Caco-2 (cell line): ENCODE measurements at regions not wholly inside any gene's neighbourhood (a gene's known extent, or its start where the extent isn't known, plus 50 kb on each side); places are given as distances from the start of the nearest gene placed in this dataset.

Experiments
- BruUV-seq: library from RNA; stranded (reverse); fragments of 400-500 nt; replicated peaks from 2 replicates; lab custom pipeline; 2021; lab: Mats Ljungman, UMichigan
- CTCF ChIA-PET: fragments of 300-600 bp; sonication (Branson Sonifier 250); formaldehyde crosslinking; loops from one replicate; lab custom pipeline; 2022; ENCODE audit warnings: antibody characterized with exemption; lab: Charles Lee
- POLR2A ChIA-PET: fragments of 300-600 bp; sonication (Branson Sonifier 250); formaldehyde crosslinking; loops from one replicate; lab custom pipeline; 2022; ENCODE audit warnings: antibody characterized with exemption; lab: Charles Lee
- DNase-seq, 2 experiments: peaks; one replicate each; pipeline versions ENCODE4 v3.0.0 to v3.0.0-alpha.2; 2020 to 2022
- H3K27me3 ChIP-seq: replicated peaks from 2 replicates; pipeline ENCODE4 v1.6.0; 2011; ENCODE audit warnings: low read length; ENCODE audit not compliant: control insufficient read depth, insufficient read depth
- H3K36me3 ChIP-seq: 2 replicates; pipeline ENCODE4 v1.5.1; 2011; ENCODE audit warnings: low read length; ENCODE audit not compliant: control insufficient read depth, insufficient read depth
- H3K4me1 ChIP-seq: fragments of 250-450 bp; sonication (Bioruptor Pico); 2 replicates; pipeline ENCODE4 v1.5.1; 2020; ENCODE audit warnings: mild to moderate bottlenecking
- H3K4me3 ChIP-seq: 2 replicates; pipeline ENCODE4 v1.5.1; 2011; ENCODE audit warnings: low read depth, mild to moderate bottlenecking, control low read depth, low read length
- H3K9me3 ChIP-seq: fragments of 250-450 bp; sonication (Bioruptor Pico); 2 replicates; pipeline ENCODE4 v1.5.1; 2020; ENCODE audit warnings: mild to moderate bottlenecking, moderate library complexity
- H3K27ac Mint-ChIP-seq: one replicate; pipeline ENCODE4 v1.8.0; 2022; ENCODE audit warnings: mixed read lengths; ENCODE audit not compliant: unreplicated experiment
- H3K27me3 Mint-ChIP-seq: one replicate; pipeline ENCODE4 v1.8.0; 2022; ENCODE audit warnings: mixed read lengths; ENCODE audit not compliant: insufficient read depth, unreplicated experiment
- H3K36me3 Mint-ChIP-seq: one replicate; pipeline ENCODE4 v1.8.0; 2022; ENCODE audit warnings: mild to moderate bottlenecking, mixed read lengths; ENCODE audit not compliant: insufficient read depth, unreplicated experiment
- H3K4me1 Mint-ChIP-seq: one replicate; pipeline ENCODE4 v1.8.0; 2022; ENCODE audit warnings: low read depth, mixed read lengths; ENCODE audit not compliant: unreplicated experiment
- H3K4me3 Mint-ChIP-seq: one replicate; pipeline ENCODE4 v1.8.0; 2022; ENCODE audit warnings: mild to moderate bottlenecking, moderate library complexity, mixed read lengths; ENCODE audit not compliant: unreplicated experiment
- H3K9me3 Mint-ChIP-seq: one replicate; pipeline ENCODE4 v1.8.0; 2022; ENCODE audit warnings: mixed read lengths; ENCODE audit not compliant: unreplicated experiment
- CTCF ChIP-seq, 2 experiments: fragments of 200-600 bp in 1 of 2; IDR thresholded peaks; 1 replicate in 1 of 2; 2 replicates in 1 of 2; pipeline versions ENCODE4 v1.5.1 to v1.8.0; 2011 to 2022; ENCODE audit warnings: antibody characterized with exemption in 1 of 2, control low read depth in 1 of 2, inconsistent platforms in 1 of 2, low read depth in 1 of 2, low read length in 1 of 2, mild to moderate bottlenecking in 1 of 2, moderate library complexity in 1 of 2; ENCODE audit not compliant: insufficient read depth in 1 of 2, severe bottlenecking in 1 of 2, unreplicated experiment in 1 of 2
- intact Hi-C: fragments of 100-400 bp; cut with micrococcal nuclease; formaldehyde crosslinking; loops from one replicate; pipeline ENCODE4 v1.10.0; 2022; ENCODE audit not compliant: unreplicated experiment

GRCh38 chr22:48651036-48651890 lies 1176.4 kb downstream of the BRD1 start:
- POLR2A ChIA-PET: no interaction called here
- BruUV-seq: no TSS peak
- Mint-ChIP-seq H3K27ac (no peak overlapping the region), H3K4me1 (no peaks in the 10 kb centered on the region), H3K9me3 (no peaks in the 10 kb centered on the region), H3K36me3 (no peaks in the 10 kb centered on the region), H3K4me3 (no peak overlapping the region), H3K27me3 (no peaks in the 10 kb centered on the region)
- no peaks in the 10 kb centered on the region for H3K9me3 ChIP-seq
- no peaks in the 10 kb centered on the region for H3K4me1 ChIP-seq
- no peak for DNase-seq
- no peaks in the 10 kb centered on the region for H3K27me3 ChIP-seq
- no peak overlapping the region for H3K4me3 ChIP-seq
- intact Hi-C loops: no loop called here
- H3K36me3 ChIP-seq: no peaks in the 10 kb centered on the region
- CTCF ChIA-PET: no interaction called here
- TF ChIP-seq CTCF (IDR thresholded peaks at IDR 0.05; ENCODE audit: insufficient read depth in 1 of 2, low read depth in 1 of 2, low read length in 1 of 2, severe bottlenecking in 1 of 2, unreplicated experiment in 1 of 2): no peak

GRCh38 chr22:48650323-48651035 lies 1177.2 kb downstream of the BRD1 start:
- no peak overlapping the region for H3K27ac Mint-ChIP-seq
- H3K27me3 Mint-ChIP-seq: no peaks in the 10 kb centered on the region
- no peak overlapping the region for H3K4me3 ChIP-seq
- H3K36me3 Mint-ChIP-seq: no peaks in the 10 kb centered on the region
- H3K4me1 Mint-ChIP-seq: no peaks in the 10 kb centered on the region
- no peak for DNase-seq
- no TSS peak for BruUV-seq
- intact Hi-C loops: no loop called here
- no peaks in the 10 kb centered on the region for H3K36me3 ChIP-seq
- no peaks in the 10 kb centered on the region for H3K27me3 ChIP-seq
- H3K4me3 Mint-ChIP-seq: no peak overlapping the region
- TF ChIP-seq CTCF (IDR thresholded peaks at IDR 0.05; ENCODE audit: insufficient read depth in 1 of 2, low read depth in 1 of 2, low read length in 1 of 2, severe bottlenecking in 1 of 2, unreplicated experiment in 1 of 2): no peak
- CTCF ChIA-PET: no interaction called here
- no peaks in the 10 kb centered on the region for H3K4me1 ChIP-seq
- H3K9me3 ChIP-seq: no peaks in the 10 kb centered on the region
- no peaks in the 10 kb centered on the region for H3K9me3 Mint-ChIP-seq
- POLR2A ChIA-PET: no interaction called here

GRCh38 chr22:48649466-48649865 lies 1178.2 kb downstream of the BRD1 start:
- ChIA-PET POLR2A (no interaction called here), CTCF (no interaction called here)
- Mint-ChIP-seq H3K27ac (no peak overlapping the region), H3K36me3 (no peaks in the 10 kb centered on the region), H3K4me3 (no peak overlapping the region), H3K4me1 (no peaks in the 10 kb centered on the region), H3K27me3 (no peaks in the 10 kb centered on the region), H3K9me3 (no peaks in the 10 kb centered on the region)
- intact Hi-C loops: no loop called here
- no peaks in the 10 kb centered on the region for H3K9me3 ChIP-seq
- DNase-seq: no peak
- no peaks in the 10 kb centered on the region for H3K36me3 ChIP-seq
- H3K4me3 ChIP-seq: no peak overlapping the region
- TF ChIP-seq CTCF (IDR thresholded peaks at IDR 0.05; ENCODE audit: insufficient read depth in 1 of 2, low read depth in 1 of 2, low read length in 1 of 2, severe bottlenecking in 1 of 2, unreplicated experiment in 1 of 2): no peak
- no peaks in the 10 kb centered on the region for H3K27me3 ChIP-seq
- no peaks in the 10 kb centered on the region for H3K4me1 ChIP-seq
- BruUV-seq: no TSS peak
